CD4-positive, alpha-beta T cell treated with Interleukin-17A for 1 hour (primary cell): ENCODE measurements at regions not wholly inside any gene's neighbourhood (a gene's known extent, or its start where the extent isn't known, plus 50 kb on each side); places are given as distances from the start of the nearest gene placed in this dataset.
"Not testable (repeated sequence)": the region's sequence is repeated elsewhere in the genome, so short reads cannot be mapped to it uniquely, and the experiment has no call there.

Experiments
- DNase-seq: peaks from one replicate; pipeline ENCODE4 v3.0.0-alpha.2; 2020

- no peak for DNase-seq
These were observed 147.9 kb downstream of the TPBG start for GRCh38 chr6:82511546-82511945.

GRCh38 chr6:82517896-82518295, 154.3 kb downstream of the TPBG start:
- DNase-seq = not testable (repeated sequence)

GRCh38 chr6:82521369-82521768, 157.8 kb downstream of the TPBG start:
- no peak for DNase-seq

GRCh38 chr6:82521861-82522260, 158.2 kb downstream of the TPBG start:
- no peak for DNase-seq

- DNase-seq = no peak
These were observed 160.4 kb downstream of the TPBG start for GRCh38 chr6:82524031-82524430.

- DNase-seq = no peak
These were observed 162.3 kb downstream of the TPBG start for GRCh38 chr6:82525775-82526495.

- not testable (repeated sequence) for DNase-seq
These were observed 166.4 kb downstream of the TPBG start for GRCh38 chr6:82529960-82530460.

- DNase-seq = no peak
These were observed 171.3 kb downstream of the TPBG start for GRCh38 chr6:82534876-82535275.

- not testable (repeated sequence) for DNase-seq
These were observed 185.9 kb downstream of the TPBG start for GRCh38 chr6:82549480-82549879.

- not testable (repeated sequence) for DNase-seq
These were observed 187.7 kb downstream of the TPBG start for GRCh38 chr6:82551311-82551710.

GRCh38 chr6:82551831-82552230, 188.2 kb downstream of the TPBG start:
- no peak for DNase-seq

GRCh38 chr6:82553863-82554531, 190.4 kb downstream of the TPBG start:
- no peak for DNase-seq

- no peak for DNase-seq
These were observed 191.0 kb downstream of the TPBG start for GRCh38 chr6:82554666-82555065.

- no peak for DNase-seq
These were observed 192.2 kb downstream of the TPBG start for GRCh38 chr6:82555801-82556200.

- DNase-seq = not testable (repeated sequence)
These were observed 194.9 kb downstream of the TPBG start for GRCh38 chr6:82558531-82558930.

GRCh38 chr6:82567621-82568020, 204.0 kb downstream of the TPBG start:
- no peak for DNase-seq

- DNase-seq = no peak
These were observed 204.8 kb downstream of the TPBG start for GRCh38 chr6:82568290-82568993.

- DNase-seq = no peak
These were observed 205.4 kb downstream of the TPBG start for GRCh38 chr6:82569022-82569421.

GRCh38 chr6:82570083-82570482, 206.5 kb downstream of the TPBG start:
- DNase-seq = no peak

GRCh38 chr6:82571455-82571854, 207.8 kb downstream of the TPBG start:
- DNase-seq = no peak

- DNase-seq = no peak
These were observed 209.8 kb downstream of the TPBG start for GRCh38 chr6:82573254-82573972.

- no peak for DNase-seq
These were observed 212.7 kb downstream of the TPBG start for GRCh38 chr6:82576284-82576683.

GRCh38 chr6:82584194-82584695, 220.6 kb downstream of the TPBG start:
- no peak for DNase-seq
